ENCODE measurements at regions not wholly inside any gene's neighbourhood (a gene's known extent, or its start where the extent isn't known, plus 50 kb on each side); places are given as distances from the start of the nearest gene placed in this dataset. TPM values are rescaled to one million over a fixed set of nuclear protein-coding genes. Genes with fewer than 3 reads are reported as not detected.

GRCh38 chr10:125212150-125212809 lies 51.9 kb upstream of the CTBP2 start:
- DNase-seq (ENCODE audit: low spot score) = no peak
- BruUV-seq (replicated peaks) = no TSS peak
- H4K20me1 ChIP-seq (ENCODE audit: insufficient read depth, low read length) = no peaks in the 10 kb centered on the region
- no peaks in the 10 kb centered on the region for H3K9me2 ChIP-seq (ENCODE audit: insufficient read depth, low read length)
- H3K9me3 ChIP-seq (ENCODE audit: low read length) = no peaks in the 10 kb centered on the region
- no peak overlapping the region for H3K4me2 ChIP-seq (ENCODE audit: low read length)
- no peaks in the 10 kb centered on the region for H3K79me2 ChIP-seq (ENCODE audit: insufficient read depth, low read depth, low read length)
- no peak overlapping the region for H3K27ac ChIP-seq (ENCODE audit: low read depth, low read length, poor library complexity, severe bottlenecking)
- intact Hi-C loops (cut with micrococcal nuclease; ENCODE audit: unreplicated experiment) = no loop called here
- CTCF ChIA-PET (ENCODE audit: unreplicated experiment) = no interaction called here
- H3K4me3 ChIP-seq (ENCODE audit: low read depth, low read length, poor library complexity, severe bottlenecking) = no peak overlapping the region
- no peak for TF ChIP-seq CTCF (conservative IDR thresholded peaks at IDR 0.05; ENCODE audit: low read length)
- TF ChIP-seq EZH2phosphoT487 (IDR thresholded peaks at IDR 0.05; ENCODE audit: borderline replicate concordance, low read depth, low read length) = no peak
- POLR2A ChIA-PET = no interaction called here
- H3K36me3 ChIP-seq (ENCODE audit: insufficient read depth, low read length) = no peaks in the 10 kb centered on the region
- no peak overlapping the region for H2AFZ ChIP-seq (ENCODE audit: low read length)
- H3K4me1 ChIP-seq (ENCODE audit: insufficient read depth, low read length, poor library complexity, severe bottlenecking) = no peaks in the 10 kb centered on the region

Small RNAs in the stretch of these regions (small RNA-seq; reads per million reads assigned to genes)
- gene RPS27P18 = not detected

Data from OCI-LY7 (cell line).